ENCODE measurements at regions not wholly inside any gene's neighbourhood (a gene's known extent, or its start where the extent isn't known, plus 50 kb on each side); places are given as distances from the start of the nearest gene placed in this dataset.

DNA sequence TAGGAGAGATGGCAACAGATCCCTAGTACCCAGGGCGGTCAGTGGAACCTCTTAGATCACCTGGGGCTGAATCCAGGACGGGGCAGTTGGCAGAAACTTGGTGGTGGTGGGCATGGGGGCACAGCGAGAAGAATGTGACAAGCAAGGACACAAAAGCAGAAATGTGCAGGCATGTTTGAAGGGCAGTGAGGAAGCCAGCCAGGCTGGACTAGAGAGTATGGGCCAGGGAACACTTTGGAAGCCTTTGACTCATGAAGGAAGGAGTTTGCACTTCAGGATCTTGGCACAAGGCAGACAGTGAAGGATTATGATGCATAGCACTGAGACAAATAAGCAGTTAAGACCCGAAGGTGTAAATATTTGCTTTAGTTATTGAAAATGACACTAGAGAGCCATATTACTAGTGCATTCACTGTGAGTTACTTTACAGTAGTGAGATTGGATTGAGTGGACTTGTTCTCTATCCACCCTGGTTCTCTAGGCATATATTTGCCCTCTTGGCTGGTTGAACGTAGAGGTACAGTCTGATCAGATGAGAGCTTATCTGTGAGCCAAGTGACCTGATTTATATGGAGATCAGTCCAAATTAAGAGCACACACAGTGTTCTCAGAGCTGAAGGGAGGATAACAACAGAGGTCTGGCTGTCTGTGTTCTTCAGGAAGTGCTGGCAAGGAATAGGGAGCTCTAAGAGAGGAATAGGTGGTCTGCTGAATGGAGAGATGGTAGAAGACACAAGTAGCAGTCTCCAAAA, 210.4 kb downstream of the SNX19 start:
- intact Hi-C loops (cut with DNase I): no loop called here
- no peaks in the 10 kb centered on the region for H3K4me1 ChIP-seq
- no peak overlapping the region for H3K4me3 ChIP-seq
- peaks cover 0 to 2% of the 10 kb centered on the region in 2 donors for H3K9me3 ChIP-seq
- H3K36me3 ChIP-seq: no peaks in the 10 kb centered on the region
- ATAC-seq (peak; percentile 93), DNase-seq (no peak)
- H3K27ac ChIP-seq: no peak overlapping the region
- H3K27me3 ChIP-seq: no peaks in the 10 kb centered on the region
- TF ChIP-seq CTCF (IDR thresholded peaks at IDR 0.05): no peak

- TF ChIP-seq CTCF (IDR thresholded peaks at IDR 0.05): no peak
- H3K27me3 ChIP-seq: no peaks in the 10 kb centered on the region
- no peak for ATAC-seq
- no peaks in the 10 kb centered on the region for H3K36me3 ChIP-seq
- no peak for DNase-seq
- H3K4me3 ChIP-seq: no peak overlapping the region
- no peak overlapping the region for H3K27ac ChIP-seq
- no peaks in the 10 kb centered on the region for H3K9me3 ChIP-seq
- no peaks in the 10 kb centered on the region for H3K4me1 ChIP-seq
- intact Hi-C loops (cut with DNase I): no loop called here
Measured at GRCh38 chr11:130706572-130706971, 209.7 kb downstream of the SNX19 start.

GRCh38 chr11:130707217-130707616, 209.1 kb downstream of the SNX19 start:
- Histone ChIP-seq H3K9me3 (no peaks in the 10 kb centered on the region), H3K27ac (no peak overlapping the region), H3K36me3 (no peaks in the 10 kb centered on the region), H3K27me3 (no peaks in the 10 kb centered on the region), H3K4me1 (no peaks in the 10 kb centered on the region), H3K4me3 (no peak overlapping the region)
- no peak for DNase-seq
- TF ChIP-seq CTCF (IDR thresholded peaks at IDR 0.05): no peak
- intact Hi-C loops (cut with DNase I): no loop called here
- no peak for ATAC-seq

- TF ChIP-seq CTCF (IDR thresholded peaks at IDR 0.05): no peak
- no peaks in the 10 kb centered on the region for H3K4me1 ChIP-seq
- H3K36me3 ChIP-seq: no peaks in the 10 kb centered on the region
- intact Hi-C loops (cut with DNase I): no loop called here
- H3K27me3 ChIP-seq: no peaks in the 10 kb centered on the region
- no peak overlapping the region for H3K4me3 ChIP-seq
- H3K27ac ChIP-seq: no peak overlapping the region
- ATAC-seq: no peak
- H3K9me3 ChIP-seq: no peaks in the 10 kb centered on the region
- DNase-seq: no peak
Measured at GRCh38 chr11:130709531-130709930, 206.7 kb downstream of the SNX19 start.

DNA sequence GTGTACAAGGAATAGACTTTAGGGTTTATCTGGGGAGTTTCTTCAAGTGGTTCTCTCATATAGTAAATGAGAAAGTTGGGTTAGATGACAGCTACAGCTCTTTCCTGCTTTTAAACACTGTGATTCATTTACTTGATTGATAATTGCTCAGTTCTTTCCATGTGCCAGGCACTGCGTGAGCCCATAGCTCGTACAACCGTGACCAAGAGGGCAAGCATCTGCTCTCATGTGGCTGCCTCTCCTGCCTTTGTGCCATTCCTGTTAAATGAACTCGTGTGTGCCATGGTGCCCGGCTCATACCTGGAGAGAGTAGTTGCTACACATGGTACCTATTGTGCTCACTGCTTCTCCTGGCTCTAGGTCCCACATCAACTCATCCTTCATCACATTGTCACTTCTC, 206.3 kb downstream of the SNX19 start:
- no peak for ATAC-seq
- no peak for TF ChIP-seq CTCF (IDR thresholded peaks at IDR 0.05)
- Histone ChIP-seq H3K9me3 (no peaks in the 10 kb centered on the region), H3K36me3 (no peaks in the 10 kb centered on the region), H3K27me3 (no peaks in the 10 kb centered on the region), H3K4me3 (no peak overlapping the region), H3K27ac (no peak overlapping the region), H3K4me1 (no peaks in the 10 kb centered on the region)
- intact Hi-C loops (cut with DNase I): no loop called here
- DNase-seq: no peak

Measured in left lung (tissue), 4 donors.